ENCODE measurements at regions not wholly inside any gene's neighbourhood (a gene's known extent, or its start where the extent isn't known, plus 50 kb on each side); places are given as distances from the start of the nearest gene placed in this dataset.

DNA sequence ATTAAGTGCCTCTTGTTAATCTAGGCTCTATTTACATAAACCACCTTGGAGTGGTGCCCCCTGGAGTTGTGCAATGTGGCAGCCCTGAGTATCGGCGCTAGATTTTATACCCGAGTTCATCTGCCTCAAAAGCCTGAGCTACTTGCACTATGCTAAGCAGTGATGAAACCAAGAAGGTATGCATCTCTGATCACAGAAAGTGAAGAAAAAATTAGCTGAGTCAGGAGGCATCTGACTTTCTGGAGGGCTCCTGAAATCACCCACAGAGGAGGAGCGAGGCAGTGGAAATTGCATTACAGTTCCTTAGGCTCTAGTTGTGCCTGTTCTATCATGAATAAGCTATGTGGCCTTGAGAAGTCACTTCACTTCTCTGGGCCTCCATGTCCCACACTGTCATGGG is 80.3 kb upstream of the PSMD7 start (continued):
- TF ChIP-seq TAF7 (optimal IDR thresholded peaks at IDR 0.05; ENCODE audit: borderline replicate concordance, low read depth, low read length) (no peak), SUZ12 (IDR thresholded peaks at IDR 0.05; ENCODE audit: low read length) (no peak), CHD1 (IDR thresholded peaks at IDR 0.05; ENCODE audit: low read depth, low read length) (no peak), SRF (IDR thresholded peaks at IDR 0.05; ENCODE audit: low read depth, low read length) (no peak)
- TF ChIP-seq, protein P1, sequence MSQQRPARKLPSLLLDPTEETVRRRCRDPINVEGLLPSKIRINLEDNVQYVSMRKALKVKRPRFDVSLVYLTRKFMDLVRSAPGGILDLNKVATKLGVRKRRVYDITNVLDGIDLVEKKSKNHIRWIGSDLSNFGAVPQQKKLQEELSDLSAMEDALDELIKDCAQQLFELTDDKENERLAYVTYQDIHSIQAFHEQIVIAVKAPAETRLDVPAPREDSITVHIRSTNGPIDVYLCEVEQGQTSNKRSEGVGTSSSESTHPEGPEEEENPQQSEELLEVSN (IDR thresholded peaks at IDR 0.05): no peak

All from H1 (cell line).